GM19463 (cell line): ENCODE measurements at regions not wholly inside any gene's neighbourhood (a gene's known extent, or its start where the extent isn't known, plus 50 kb on each side); places are given as distances from the start of the nearest gene placed in this dataset.
"Not testable (repeated sequence)": the region's sequence is repeated elsewhere in the genome, so short reads cannot be mapped to it uniquely, and the experiment has no call there.

Source experiments
- ATAC-seq: cut with Tn5 transposase; IDR thresholded peaks from one replicate; pipeline ENCODE4 v1.9.1; 2021; ENCODE audit warnings: mild to moderate bottlenecking, moderate library complexity; ENCODE audit not compliant: unreplicated experiment

GRCh38 chr18:35822413-35822812, 150.1 kb upstream of the RMP24 start:
- no peak for ATAC-seq

- no peak for ATAC-seq
Measured at GRCh38 chr18:35826477-35826876, 146.0 kb upstream of the RMP24 start.

GRCh38 chr18:35827275-35827902, 145.1 kb upstream of the RMP24 start:
- ATAC-seq, result no peak

- no peak for ATAC-seq
Measured at GRCh38 chr18:35827903-35828275, 144.6 kb upstream of the RMP24 start.

- ATAC-seq, result no peak
Measured at GRCh38 chr18:35828591-35828990, 143.9 kb upstream of the RMP24 start.

- ATAC-seq, result no peak
Measured at GRCh38 chr18:35835366-35835765, 137.1 kb upstream of the RMP24 start.

- peak; percentile 91 for ATAC-seq
Measured at GRCh38 chr18:35835833-35836232, 136.6 kb upstream of the RMP24 start.

GRCh38 chr18:35836932-35837331, 135.5 kb upstream of the RMP24 start:
- ATAC-seq, result no peak

GRCh38 chr18:35837922-35838496, 134.5 kb upstream of the RMP24 start:
- ATAC-seq, result no peak

GRCh38 chr18:35841283-35841682, 131.2 kb upstream of the RMP24 start:
- ATAC-seq, result peak; percentile 41

GRCh38 chr18:35842536-35842935, 129.9 kb upstream of the RMP24 start:
- ATAC-seq, result no peak

- ATAC-seq, result not testable (repeated sequence)
Measured at GRCh38 chr18:35848321-35848720, 124.2 kb upstream of the RMP24 start.

- ATAC-seq, result not testable (repeated sequence)
Measured at GRCh38 chr18:35849241-35849640, 123.2 kb upstream of the RMP24 start.

GRCh38 chr18:35851286-35851970, 121.1 kb upstream of the RMP24 start:
- ATAC-seq, result no peak

GRCh38 chr18:35852786-35853185, 119.7 kb upstream of the RMP24 start:
- ATAC-seq, result no peak

GRCh38 chr18:35854095-35854494, 118.4 kb upstream of the RMP24 start:
- no peak for ATAC-seq

GRCh38 chr18:35856178-35856577, 116.3 kb upstream of the RMP24 start:
- no peak for ATAC-seq

- not testable (repeated sequence) for ATAC-seq
Measured at GRCh38 chr18:35856721-35857120, 115.8 kb upstream of the RMP24 start.

- not testable (repeated sequence) for ATAC-seq
Measured at GRCh38 chr18:35857581-35857980, 114.9 kb upstream of the RMP24 start.

GRCh38 chr18:35861367-35862118, 110.9 kb upstream of the RMP24 start:
- ATAC-seq, result peak; percentile 87

GRCh38 chr18:35862119-35862640, 110.3 kb upstream of the RMP24 start:
- peak; percentile 29 for ATAC-seq
